Neural progenitor cell (in vitro differentiated cells): ENCODE measurements at regions not wholly inside any gene's neighbourhood (a gene's known extent, or its start where the extent isn't known, plus 50 kb on each side); places are given as distances from the start of the nearest gene placed in this dataset.

ENCODE experiments used
- CTCF ChIP-seq: fragments of 200-600 bp; sonication (generic); IDR thresholded peaks from 2 replicates; pipeline ENCODE4 v1.5.1; 2017; ENCODE audit warnings: antibody characterized with exemption, mild to moderate bottlenecking
- EZH2phosphoT487 ChIP-seq: fragments of 200-600 bp; sonication (generic); IDR thresholded peaks from 2 replicates; pipeline ENCODE4 v1.6.1; 2017; ENCODE audit warnings: antibody characterized with exemption

GRCh38 chr17:33682599-33682998 is 389.5 kb upstream of the ASIC2 start:
- no peak for TF ChIP-seq CTCF
- no peak for TF ChIP-seq EZH2phosphoT487
